Upper lobe of left lung (tissue), 6 donors: ENCODE measurements at regions not wholly inside any gene's neighbourhood (a gene's known extent, or its start where the extent isn't known, plus 50 kb on each side); places are given as distances from the start of the nearest gene placed in this dataset.

Experiments
- ATAC-seq, 2 donors: fragments of 200-7000 bp; cut with Tn5 transposase; one replicate each; pipeline ENCODE4 v1.9.1; 2022; ENCODE audit warnings: mild to moderate bottlenecking in 2 of 2, moderate library complexity in 2 of 2; ENCODE audit not compliant: low FRiP score in 2 of 2
- DNase-seq, 2 donors: peaks; one replicate each; pipeline ENCODE4 v3.0.0-alpha.2; 2019 to 2020
- H3K27ac ChIP-seq, 4 donors: fragments of 200-600 bp; sonication (generic); one replicate each; pipeline ENCODE4 v1.5.1; 2016 to 2019
- H3K27me3 ChIP-seq, 4 donors: fragments of 200-600 bp; sonication (generic); one replicate each; pipeline ENCODE4 v1.5.1; 2017 to 2019
- H3K36me3 ChIP-seq, 4 donors: fragments of 200-600 bp; sonication (generic); one replicate each; pipeline ENCODE4 v1.5.1; 2016 to 2019
- H3K4me1 ChIP-seq, 4 donors: fragments of 200-600 bp; sonication (generic); one replicate each; pipeline ENCODE4 v1.5.1; 2018 to 2019
- H3K4me3 ChIP-seq, 4 donors: fragments of 200-600 bp; sonication (generic); one replicate each; pipeline ENCODE4 v1.5.1; 2017 to 2019; ENCODE audit warnings: mild to moderate bottlenecking in 2 of 4, moderate library complexity in 1 of 4
- H3K9me3 ChIP-seq, 4 donors: fragments of 200-600 bp; sonication (generic); one replicate each; pipeline ENCODE4 v1.5.1; 2018 to 2019
- CTCF ChIP-seq, 6 experiments: fragments of 450-650 bp in 4 of 6; fragments of 200-600 bp in 2 of 6; sonication (generic) in 2 of 6; IDR thresholded peaks; one replicate each; pipeline ENCODE4 v1.5.1; 2016 to 2019; ENCODE audit warnings: antibody characterized with exemption in 6 of 6
- EP300 ChIP-seq, 4 donors: sonication (generic); formaldehyde crosslinking; IDR thresholded peaks; one replicate each; pipeline ENCODE4 v1.5.1; 2017; ENCODE audit warnings: antibody characterized with exemption in 4 of 4, control low read depth in 2 of 4
- POLR2A ChIP-seq, 4 donors: fragments of 450-650 bp; IDR thresholded peaks; one replicate each; pipeline ENCODE4 v1.5.1; 2016 to 2017; ENCODE audit warnings: antibody characterized with exemption in 4 of 4, mild to moderate bottlenecking in 2 of 4
- POLR2AphosphoS5 ChIP-seq, 2 donors: sonication (generic); formaldehyde crosslinking; IDR thresholded peaks; one replicate each; pipeline ENCODE4 v1.5.1; 2017; ENCODE audit warnings: antibody characterized with exemption in 2 of 2
- WGBS, 2 donors: methylation state at CpG; one replicate each; pipeline ENCODE4 v1.1.5; 2017 to 2018; 5-methylcytosine and 5-hydroxymethylcytosine counted together
- donor health status: DM: no; HTN: no; CAD: no; lungs with moderate emphysema.
- donor health status: DM: no; HTN: yes; CAD: no; lungs with severe emphysema.

GRCh38 chr12:21993438-21993981 lies 52.3 kb upstream of the ABCC9 start:
- DNase-seq (no peak), ATAC-seq (no peak)
- H3K27me3 ChIP-seq, result no peaks in the 10 kb centered on the region
- H3K27ac ChIP-seq, result no peak overlapping the region
- no peak overlapping the region for H3K4me3 ChIP-seq
- WGBS, 2 donors, result 86 to 91% methylated on average over 2 of the region's 2 CpGs
- no peaks in the 10 kb centered on the region for H3K36me3 ChIP-seq
- peaks cover 0 to 3% (median 0%) of the 10 kb centered on the region in 4 donors for H3K4me1 ChIP-seq
- TF ChIP-seq POLR2A (IDR thresholded peaks at IDR 0.05) (no peak), CTCF (IDR thresholded peaks at IDR 0.05) (no peak), POLR2AphosphoS5 (IDR thresholded peaks at IDR 0.05) (no peak), EP300 (IDR thresholded peaks at IDR 0.05) (no peak)
- H3K9me3 ChIP-seq, result no peaks in the 10 kb centered on the region

GRCh38 chr12:21992823-21993222 lies 51.6 kb upstream of the ABCC9 start:
- H3K4me1 ChIP-seq, result peaks cover 0 to 3% (median 0%) of the 10 kb centered on the region in 4 donors
- H3K36me3 ChIP-seq, result no peaks in the 10 kb centered on the region
- 54 to 57% methylated on average over 3 of the region's 3 CpGs for whole genome bisulfite sequencing, 2 donors
- H3K27me3 ChIP-seq, result no peaks in the 10 kb centered on the region
- peak in 1 of 2 donors; percentile 57 for ATAC-seq
- no peak overlapping the region for H3K27ac ChIP-seq
- H3K4me3 ChIP-seq, result no peak overlapping the region
- DNase-seq, result peak in 1 of 2 donors; percentile 22
- TF ChIP-seq EP300 (IDR thresholded peaks at IDR 0.05) (no peak), CTCF (IDR thresholded peaks at IDR 0.05) (no peak), POLR2A (IDR thresholded peaks at IDR 0.05) (no peak), POLR2AphosphoS5 (IDR thresholded peaks at IDR 0.05) (no peak)
- no peaks in the 10 kb centered on the region for H3K9me3 ChIP-seq

GRCh38 chr12:21991526-21991925 lies 50.3 kb upstream of the ABCC9 start:
- Histone ChIP-seq H3K4me3 (no peak overlapping the region), H3K4me1 (peaks cover 0 to 3% (median 0%) of the 10 kb centered on the region in 4 donors), H3K27ac (no peak overlapping the region), H3K27me3 (no peaks in the 10 kb centered on the region), H3K36me3 (no peaks in the 10 kb centered on the region), H3K9me3 (no peaks in the 10 kb centered on the region)
- WGBS, 2 donors, result 61 to 71% methylated on average over 4 of the region's 4 CpGs
- DNase-seq (no peak), ATAC-seq (no peak)
- TF ChIP-seq POLR2A (IDR thresholded peaks at IDR 0.05) (no peak), POLR2AphosphoS5 (IDR thresholded peaks at IDR 0.05) (no peak), CTCF (IDR thresholded peaks at IDR 0.05) (no peak), EP300 (IDR thresholded peaks at IDR 0.05) (no peak)
